ENCODE measurements at regions not wholly inside any gene's neighbourhood (a gene's known extent, or its start where the extent isn't known, plus 50 kb on each side); places are given as distances from the start of the nearest gene placed in this dataset.

- Mint-ChIP-seq H3K9me3 (peaks cover 0 to 8% of the 10 kb centered on the region in 2 experiments; a peak in 3 of 5 replicates), H3K27ac (no peak overlapping the region), H3K4me1 (peaks cover 3 to 9% of the 10 kb centered on the region in 2 experiments), H3K36me3 (ENCODE audit: insufficient read depth in 1 of 3, low read depth in 3 of 3) (peaks cover 0 to 5% (median 2%) of the 10 kb centered on the region in 3 experiments; a peak in 3 of 7 replicates), H3K4me3 (no peak overlapping the region), H3K27me3 (ENCODE audit: low read depth) (peaks cover 7% of the 10 kb centered on the region)
- Histone ChIP-seq H3K23ac (ENCODE audit: insufficient read length, low read depth, low read length) (no peak overlapping the region), H4K5ac (ENCODE audit: insufficient read length, low read depth, low read length) (no peak overlapping the region), H3K4ac (ENCODE audit: low read depth, low read length) (no peak overlapping the region), H2AFZ (ENCODE audit: low read length) (no peak overlapping the region), H3K14ac (ENCODE audit: insufficient read depth, low read length) (no peak overlapping the region), H3K56ac (ENCODE audit: insufficient read length, low read depth, low read length) (no peak overlapping the region), H3K18ac (ENCODE audit: insufficient read length, low read depth, low read length) (no peak overlapping the region), H4K20me1 (ENCODE audit: control insufficient read depth, insufficient read depth, insufficient read length) (no peaks in the 10 kb centered on the region), H4K8ac (replicated peaks; ENCODE audit: insufficient read length, low read depth, low read length) (no peak overlapping the region), H3K27me3 (ENCODE audit: insufficient read depth, low read length) (no peaks in the 10 kb centered on the region), H2AK5ac (ENCODE audit: insufficient read length, low read length) (no peak overlapping the region), H4K91ac (ENCODE audit: insufficient read length, low read depth, low read length) (no peak overlapping the region), H3T11ph (ENCODE audit: low read length) (no peak overlapping the region), H2BK15ac (ENCODE audit: low read depth, low read length) (no peak overlapping the region), H2BK20ac (ENCODE audit: low read depth, low read length, poor library complexity, severe bottlenecking) (no peak overlapping the region), H3K9ac (ENCODE audit: extremely low read depth, insufficient read length, low read length) (no peak overlapping the region), H2BK5ac (ENCODE audit: insufficient read length, low read length) (no peak overlapping the region), H2BK12ac (ENCODE audit: insufficient read length, low read depth, low read length) (no peak overlapping the region), H3K27ac (ENCODE audit: insufficient read length, low read depth, low read length) (no peak overlapping the region), H3K23me2 (ENCODE audit: insufficient read length, low read depth, low read length, poor library complexity, severe bottlenecking) (no peaks in the 10 kb centered on the region), H3K79me1 (ENCODE audit: insufficient read depth, low read depth, low read length, poor library complexity, severe bottlenecking) (no peaks in the 10 kb centered on the region), H3K9me3 (ENCODE audit: control insufficient read depth, low read depth, low read length) (no peaks in the 10 kb centered on the region), H3K4me2 (ENCODE audit: insufficient read depth, insufficient read length, low read length) (no peak overlapping the region), H2BK120ac (ENCODE audit: low read depth, low read length, poor library complexity, severe bottlenecking) (no peak overlapping the region), H3K79me2 (ENCODE audit: insufficient read depth, low read length) (no peaks in the 10 kb centered on the region), H3K4me1 (ENCODE audit: insufficient read depth, low read length) (no peaks in the 10 kb centered on the region)
- TF ChIP-seq CTCF (conservative IDR thresholded peaks at IDR 0.05), result no peak
- no peak for DNase-seq
- no CpG with 5 or more reads among the region's 10 CpGs for WGBS (ENCODE audit: extremely low coverage, insufficient read length, low lambda C conversion rate)
Measured at GRCh38 chr1:67560580-67561255, 124.3 kb upstream of the GADD45A start.

All from H9 (cell line).